ENCODE measurements at regions not wholly inside any gene's neighbourhood (a gene's known extent, or its start where the extent isn't known, plus 50 kb on each side); places are given as distances from the start of the nearest gene placed in this dataset.

DNA sequence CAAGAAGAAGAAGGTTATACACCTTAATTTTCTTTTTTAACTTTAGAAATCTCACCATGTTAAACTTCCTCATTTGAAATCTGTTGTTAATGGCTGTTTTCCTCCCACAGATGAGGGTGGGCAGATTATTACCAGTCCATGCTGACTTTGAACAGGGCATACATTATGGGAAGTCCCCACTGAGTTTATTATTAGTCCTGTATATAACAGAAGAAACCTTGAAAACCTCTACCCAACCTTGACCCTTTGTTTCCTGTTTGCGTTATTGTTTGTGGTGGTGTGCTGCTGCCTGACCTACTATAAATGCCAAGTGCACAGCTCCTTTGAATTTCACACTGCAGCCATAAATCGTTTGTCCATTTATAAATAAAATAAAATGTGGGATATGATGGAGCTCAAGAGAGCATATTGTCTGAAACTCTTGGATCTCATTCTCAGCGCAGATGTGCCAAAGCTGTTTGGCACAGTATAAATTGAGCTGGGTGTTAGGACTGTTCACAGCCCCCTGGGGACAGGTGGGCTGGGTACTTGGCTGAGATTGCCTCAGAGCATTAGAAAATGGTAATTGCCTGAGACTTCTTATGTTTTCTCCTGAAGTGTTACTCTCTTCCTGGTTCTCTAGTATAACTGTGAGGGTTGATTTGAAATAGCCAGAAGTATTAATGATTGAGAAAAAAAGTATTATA is 139.6 kb downstream of the SPATA31D1 start:
- TF ChIP-seq ZNF624 (tag by site-specific recombination; IDR thresholded peaks at IDR 0.05) (no peak), ZNF785 (tag by site-specific recombination; IDR thresholded peaks at IDR 0.05) (no peak), ZNF274 (IDR thresholded peaks at IDR 0.05; ENCODE audit: low read length) (no peak), ZNF274 (tag by site-specific recombination; IDR thresholded peaks at IDR 0.05; ENCODE audit: borderline replicate concordance) (no peak), ZNF404 (tag by site-specific recombination; IDR thresholded peaks at IDR 0.05) (no peak)
